Activated T-cell treated with anti-CD3 and anti-CD28 coated beads for 48 hours (primary cell): ENCODE measurements at regions not wholly inside any gene's neighbourhood (a gene's known extent, or its start where the extent isn't known, plus 50 kb on each side); places are given as distances from the start of the nearest gene placed in this dataset.

ENCODE experiments used
- DNase-seq: peaks from one replicate; pipeline ENCODE4 v3.0.0-alpha.2; 2020; ENCODE audit warnings: low read depth

- no peak for DNase-seq
Observed at GRCh38 chr13:72164811-72165210, 297.8 kb upstream of the DACH1 start.

DNA sequence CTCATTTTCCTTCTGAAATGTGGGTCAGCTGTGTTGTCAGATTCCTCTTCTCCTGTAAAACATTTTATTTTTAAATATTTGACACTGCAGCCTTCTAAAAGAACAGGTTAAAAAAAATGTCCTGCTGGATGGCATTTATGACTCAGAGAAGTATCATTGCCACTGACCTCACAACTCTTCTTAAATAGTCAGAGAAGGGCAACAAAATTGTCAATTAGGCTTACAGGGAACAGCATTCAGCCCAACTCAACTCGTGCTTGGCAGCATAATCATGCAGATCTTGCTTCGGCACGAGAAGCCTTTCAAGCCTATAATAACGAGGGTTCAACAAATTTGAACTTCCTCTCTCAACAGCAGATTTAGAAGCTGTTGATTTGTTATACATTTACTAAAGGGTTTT is 296.7 kb upstream of the DACH1 start:
- DNase-seq, result no peak

- no peak for DNase-seq
Observed at GRCh38 chr13:72160977-72161376, 294.0 kb upstream of the DACH1 start.

DNA sequence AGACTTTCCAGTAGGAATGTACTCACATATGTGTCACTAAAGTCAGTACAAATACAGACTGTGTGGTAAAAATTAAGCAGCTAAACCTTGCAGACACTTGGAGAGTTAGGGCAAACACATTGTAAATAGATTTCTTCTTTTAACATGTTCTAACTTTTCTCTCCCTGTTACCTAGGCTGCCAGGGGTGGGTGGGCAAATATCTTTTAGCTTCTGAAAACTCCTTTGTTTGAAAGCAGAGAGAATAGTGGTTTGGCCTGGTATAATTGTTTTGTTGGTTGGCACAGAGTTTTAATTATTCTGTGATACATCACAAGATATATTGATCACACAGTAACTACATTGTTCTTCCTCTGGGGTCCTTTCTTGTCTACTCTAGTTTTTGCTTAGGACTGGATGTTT is 289.8 kb upstream of the DACH1 start:
- no peak for DNase-seq

DNA sequence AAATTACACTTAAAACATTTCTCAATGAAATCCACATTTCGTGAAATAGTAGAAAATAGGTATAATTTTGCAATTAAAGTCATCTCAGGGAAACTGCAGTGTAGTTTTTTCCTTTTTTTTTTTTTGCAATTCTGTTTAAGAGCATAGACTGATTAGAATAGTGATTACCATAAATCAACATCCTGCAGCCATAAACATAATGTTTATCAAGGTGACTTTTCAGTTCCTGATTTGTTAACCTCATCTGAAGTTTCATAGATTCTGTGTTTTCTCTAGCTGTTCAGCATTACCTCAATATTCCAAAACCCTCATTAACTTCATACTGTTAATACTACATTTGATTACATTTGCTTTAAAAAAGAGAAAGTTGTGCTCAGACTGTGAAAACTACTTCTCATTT is 286.3 kb upstream of the DACH1 start:
- no peak for DNase-seq

- no peak for DNase-seq
Observed at GRCh38 chr13:72151241-72151640, 284.2 kb upstream of the DACH1 start.

DNA sequence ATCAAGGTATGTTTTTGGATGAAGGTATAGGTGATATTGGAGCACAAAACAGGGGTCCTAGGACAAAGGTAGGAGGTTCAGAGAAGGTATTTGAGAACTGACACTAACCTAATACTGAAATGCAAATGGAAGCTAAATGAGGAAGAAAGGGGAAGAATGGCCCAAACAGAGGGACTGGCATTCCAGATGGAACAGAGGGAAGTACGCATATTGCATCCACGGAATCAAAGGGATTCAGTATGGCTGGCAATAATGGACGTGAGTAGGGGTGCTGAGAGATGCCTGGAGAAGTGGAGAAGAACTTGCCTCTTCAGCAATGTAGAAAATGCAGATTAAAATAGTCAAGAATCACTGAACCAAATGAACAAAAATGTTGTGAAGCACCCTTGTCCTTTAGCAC is 283.5 kb upstream of the DACH1 start:
- DNase-seq, result no peak

- no peak for DNase-seq
Observed at GRCh38 chr13:72149701-72150100, 282.7 kb upstream of the DACH1 start.

DNA sequence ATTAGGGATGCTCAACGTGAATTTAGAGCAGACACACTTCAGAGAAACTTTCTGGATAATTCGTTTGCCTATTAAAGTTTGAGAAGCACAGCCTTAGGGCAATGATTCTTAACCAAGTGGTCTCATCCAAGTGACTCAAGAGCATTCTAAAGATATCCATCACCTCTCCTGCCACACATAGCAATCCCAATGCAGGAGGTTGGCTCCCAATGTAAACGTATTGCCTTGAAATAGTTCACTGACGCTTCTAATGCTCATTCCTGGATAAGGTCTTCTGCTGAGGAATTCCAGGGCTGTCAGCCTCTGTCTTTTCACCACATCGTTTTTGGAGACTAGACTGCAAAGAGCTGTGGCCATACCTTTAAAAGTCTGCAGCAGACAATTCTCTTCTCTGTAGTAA is 279.8 kb upstream of the DACH1 start:
- DNase-seq, result no peak

DNA sequence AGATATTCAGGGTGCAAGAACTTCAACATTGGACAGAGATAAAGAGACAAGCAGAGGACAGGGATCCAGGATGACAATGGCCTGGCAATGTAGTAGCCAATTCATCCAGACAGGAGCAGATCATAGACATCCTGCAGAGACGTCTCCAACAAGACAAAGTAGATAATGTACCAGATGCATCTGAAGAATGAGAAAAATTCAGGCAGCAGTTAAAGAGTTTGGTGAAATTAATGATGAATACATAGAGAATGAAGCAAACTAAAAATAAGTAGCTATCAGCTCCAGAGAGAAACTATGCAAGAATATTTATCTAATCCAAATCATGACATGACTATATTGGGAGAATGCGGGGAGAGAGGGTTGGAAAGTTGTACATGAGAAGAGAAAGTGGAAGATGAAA is 278.4 kb upstream of the DACH1 start:
- DNase-seq, result no peak

DNA sequence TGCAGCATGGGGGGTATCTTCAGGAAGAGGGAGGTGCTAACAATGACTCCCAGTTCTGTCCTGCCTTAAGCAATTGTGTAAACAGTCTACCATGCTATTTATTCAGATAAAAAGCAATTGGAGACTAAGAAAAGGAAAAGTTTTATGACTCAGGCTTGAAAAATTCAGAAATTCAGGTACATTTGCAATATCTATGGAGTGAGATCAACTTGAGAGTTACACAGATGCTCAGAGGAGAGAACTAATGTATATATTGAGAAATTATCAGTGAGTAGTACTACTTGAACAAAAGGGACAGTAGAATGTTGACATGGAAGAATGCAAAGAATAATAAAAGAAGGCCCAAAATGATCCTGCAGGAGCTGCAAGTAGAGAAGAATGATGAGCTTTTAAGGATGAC is 277.6 kb upstream of the DACH1 start:
- no peak for DNase-seq

GRCh38 chr13:72141855-72142519 is 275.0 kb upstream of the DACH1 start:
- DNase-seq, result no peak

DNA sequence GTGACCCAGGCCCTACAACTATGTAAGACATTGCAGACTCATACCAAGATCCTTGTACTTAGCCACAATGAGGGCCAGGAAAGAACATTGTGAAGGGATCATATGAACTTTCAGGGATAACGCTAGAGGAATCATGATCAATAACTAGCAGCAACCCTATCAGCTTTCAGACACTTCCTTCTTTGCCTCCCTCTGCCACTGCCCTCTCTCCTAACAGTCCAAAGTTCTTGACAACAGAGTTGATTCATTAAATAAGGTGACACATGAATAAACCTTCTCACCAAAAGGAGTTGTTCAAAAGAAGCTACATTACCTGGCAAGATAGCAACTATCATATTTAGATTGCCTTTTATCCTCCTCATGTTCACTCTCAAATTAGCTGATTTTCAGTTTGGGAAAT is 272.2 kb upstream of the DACH1 start:
- no peak for DNase-seq

DNA sequence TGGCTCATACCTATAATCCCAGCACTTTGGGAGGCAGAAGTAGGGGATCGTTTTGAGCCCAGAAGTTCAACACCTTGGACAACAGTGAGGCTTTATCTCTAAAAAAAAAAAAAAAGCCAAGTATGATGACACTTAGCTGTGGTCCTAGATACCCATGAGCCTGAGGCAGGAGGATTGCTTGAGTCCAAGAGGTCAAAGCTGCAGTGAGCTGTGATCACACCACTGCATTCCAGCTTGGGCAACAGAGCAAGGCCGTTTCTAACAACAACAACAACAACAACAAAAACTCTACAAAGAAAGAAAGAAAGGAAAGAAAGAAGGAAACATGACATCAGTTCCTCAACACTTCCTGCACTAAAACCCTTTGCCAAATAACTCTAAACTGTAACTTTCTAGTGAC is 265.1 kb upstream of the DACH1 start:
- DNase-seq, result no peak

DNA sequence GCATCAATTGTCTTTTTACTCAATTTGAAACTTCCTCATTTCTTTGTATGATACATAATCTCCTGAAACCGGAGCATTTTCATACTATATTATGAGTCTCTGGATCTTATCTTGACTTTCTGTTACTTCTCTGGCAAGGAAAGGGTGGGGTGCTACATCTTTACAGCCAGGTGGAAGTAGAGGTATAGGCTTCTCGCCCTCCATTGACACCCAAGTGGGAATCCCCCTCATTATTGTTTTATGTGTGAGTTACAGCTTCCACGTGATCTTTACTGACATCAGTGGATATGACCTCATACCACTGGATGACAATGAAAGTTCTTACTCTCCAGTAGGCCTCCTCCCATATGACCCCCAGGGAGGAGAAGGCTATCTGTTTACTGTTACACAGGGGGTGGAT is 262.1 kb upstream of the DACH1 start:
- DNase-seq, result no peak

GRCh38 chr13:72127031-72127430 is 260.0 kb upstream of the DACH1 start:
- DNase-seq, result no peak

DNA sequence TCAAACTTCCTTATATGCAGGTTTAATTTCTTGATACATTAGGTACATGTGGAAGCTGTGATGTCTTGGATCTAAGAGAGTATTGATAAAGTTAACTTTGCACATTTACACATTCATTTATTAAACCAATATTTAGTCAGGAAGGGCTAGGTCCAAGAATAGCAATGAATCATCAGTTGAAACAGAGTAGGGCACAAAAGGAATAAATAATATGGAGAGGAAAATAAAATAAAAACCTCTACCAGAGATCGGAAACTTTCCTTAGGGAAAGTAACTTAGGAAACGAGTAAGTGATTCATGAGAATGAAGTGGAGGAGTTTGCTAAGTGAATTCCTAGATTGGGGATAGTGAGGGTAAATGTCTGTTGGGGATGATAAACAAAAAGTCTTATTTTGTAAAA is 259.4 kb upstream of the DACH1 start:
- DNase-seq, result no peak

- DNase-seq, result no peak
Observed at GRCh38 chr13:72125561-72125960, 258.6 kb upstream of the DACH1 start.

- no peak for DNase-seq
Observed at GRCh38 chr13:72122661-72123255, 255.8 kb upstream of the DACH1 start.

DNA sequence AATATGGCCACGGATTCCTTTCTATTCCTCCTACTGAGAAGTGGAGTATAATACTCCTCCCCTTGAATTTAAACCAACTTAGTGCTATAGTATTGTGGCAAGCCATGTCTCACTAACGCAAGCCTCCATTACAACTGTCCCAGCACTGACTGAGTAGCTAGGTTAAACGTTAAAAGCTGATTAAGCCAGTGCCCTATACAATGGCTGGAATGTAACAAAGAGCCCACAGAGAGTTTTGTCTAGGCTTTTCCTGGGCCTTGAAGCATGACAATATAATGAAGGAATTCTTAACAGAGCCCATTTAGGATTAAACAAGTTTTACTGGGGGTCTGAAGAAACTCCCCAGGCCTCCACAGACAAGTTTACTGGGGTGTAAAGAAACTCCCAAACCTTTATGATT is 254.5 kb upstream of the DACH1 start:
- no peak for DNase-seq

- no peak for DNase-seq
Observed at GRCh38 chr13:72120632-72121031, 253.6 kb upstream of the DACH1 start.

GRCh38 chr13:72113931-72114330 is 246.9 kb upstream of the DACH1 start:
- DNase-seq, result no peak

DNA sequence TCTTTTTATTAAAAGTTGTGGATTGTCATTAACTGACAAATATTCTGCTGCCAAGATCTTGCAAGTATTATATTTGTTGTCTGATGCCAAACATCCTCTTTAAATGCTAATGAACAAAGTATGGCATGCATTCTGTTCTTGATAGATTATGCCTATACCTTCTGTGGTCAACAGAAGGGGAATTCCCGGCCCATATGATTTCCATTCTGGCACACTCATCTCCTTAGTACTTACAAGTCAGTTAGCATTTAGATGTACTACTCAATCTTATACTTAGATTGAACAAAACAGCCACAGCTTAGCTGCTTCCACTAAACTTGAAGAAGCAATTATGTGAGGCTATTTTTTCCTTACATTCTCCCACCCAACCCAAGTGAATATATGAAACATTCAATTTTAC is 246.1 kb upstream of the DACH1 start:
- DNase-seq, result no peak

DNA sequence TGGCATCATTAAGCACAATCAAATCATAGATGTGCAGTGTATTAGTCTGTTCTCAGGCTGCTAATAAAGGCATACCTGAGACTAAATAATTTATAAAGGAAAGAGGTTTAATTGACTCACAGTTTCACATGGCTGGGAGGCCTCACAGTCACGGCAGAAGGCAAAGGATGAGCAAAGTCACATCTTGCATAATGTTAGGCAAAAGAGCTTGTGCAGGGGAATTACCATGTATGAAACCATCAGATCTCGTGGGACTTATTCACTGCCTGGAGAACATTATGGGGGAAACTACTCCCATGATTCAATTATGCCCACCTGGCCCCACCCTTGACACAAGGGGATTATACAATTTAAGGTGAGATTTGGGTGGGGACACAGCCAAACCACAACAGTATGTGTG is 245.2 kb upstream of the DACH1 start:
- DNase-seq, result no peak
